NCI-H2227 (cell line): ENCODE measurements at regions not wholly inside any gene's neighbourhood (a gene's known extent, or its start where the extent isn't known, plus 50 kb on each side); places are given as distances from the start of the nearest gene placed in this dataset.
"Not testable (repeated sequence)": the region's sequence is repeated elsewhere in the genome, so short reads cannot be mapped to it uniquely, and the experiment has no call there.

Experiments
- DNase-seq: peaks from one replicate; lab custom pipeline; 2025; ENCODE audit not compliant: unreplicated experiment; lab: John Stamatoyannopoulos, UW

DNA sequence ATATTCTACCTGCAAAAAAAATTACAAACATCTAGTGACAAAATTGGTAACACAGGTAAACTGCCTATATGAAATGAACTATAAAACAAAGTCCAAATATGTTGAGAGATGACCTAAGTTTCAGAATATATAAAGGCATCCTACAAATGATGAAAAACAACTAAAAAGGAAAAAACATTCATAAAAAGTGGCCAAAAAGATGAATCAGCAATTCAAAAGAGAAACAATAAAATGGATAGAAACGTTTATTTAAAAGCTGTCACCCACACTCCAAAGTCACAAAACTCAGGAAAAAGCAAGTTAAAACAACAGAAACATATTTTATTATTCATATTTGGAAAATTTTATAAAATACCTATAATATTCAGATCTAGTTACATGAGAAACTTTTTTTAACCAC lies 106.5 kb upstream of the DCN start:
- no peak for DNase-seq

DNA sequence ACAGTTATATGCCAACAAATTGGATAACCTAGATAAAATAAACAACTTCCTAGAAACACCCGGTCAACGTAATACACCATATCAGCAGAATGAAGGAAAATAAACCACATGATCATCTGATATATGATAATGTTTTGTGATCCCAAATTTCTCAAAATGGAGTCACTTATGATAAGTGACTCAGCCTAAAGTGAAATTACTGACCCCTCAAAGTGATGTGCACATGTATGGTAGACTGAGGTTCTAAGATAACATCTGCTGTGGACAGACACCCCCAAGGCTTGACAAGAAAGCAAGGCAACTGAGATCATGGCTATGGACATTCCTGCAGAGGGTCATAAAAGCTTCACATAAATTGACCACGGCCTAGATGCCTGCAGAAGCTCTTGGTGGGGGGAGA lies 105.1 kb upstream of the DCN start:
- no peak for DNase-seq

DNA sequence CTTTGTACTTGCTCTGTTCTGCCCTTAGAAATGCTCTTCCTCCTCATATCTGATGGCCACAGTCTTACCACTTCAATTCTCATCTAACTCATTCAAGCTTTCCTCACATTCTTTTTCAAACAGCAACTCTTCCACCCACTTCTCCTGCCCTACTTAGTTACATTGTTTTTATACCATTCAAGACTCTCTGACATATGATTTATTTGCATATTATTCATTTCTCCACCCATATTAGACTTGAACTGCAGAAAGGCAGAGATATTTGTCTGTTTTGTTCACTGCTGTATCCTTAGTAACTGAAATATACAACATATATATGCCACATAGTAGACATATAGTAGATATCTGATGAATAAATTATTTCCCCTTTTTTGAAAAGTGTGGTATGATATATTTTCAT lies 95.5 kb upstream of the DCN start:
- no peak for DNase-seq

DNA sequence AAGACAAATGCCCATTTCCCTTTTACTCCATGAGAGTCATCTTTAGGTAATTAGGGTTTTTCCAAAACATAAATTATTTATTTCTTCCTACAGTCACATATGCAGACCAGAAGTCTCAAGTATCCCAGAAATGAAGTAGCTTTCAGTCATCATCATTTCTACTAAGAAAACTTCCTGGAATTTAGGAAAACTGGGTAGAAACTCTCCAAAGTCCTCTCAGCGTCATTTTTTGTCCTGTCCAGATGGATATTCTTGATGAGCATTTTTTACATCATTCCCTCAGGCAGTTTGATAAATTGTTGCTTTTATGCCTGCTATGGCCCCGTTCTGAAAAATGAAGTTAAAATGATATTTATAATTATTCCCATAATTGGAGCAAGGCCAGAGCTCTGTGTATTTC lies 93.9 kb upstream of the DCN start:
- DNase-seq: no peak

DNA sequence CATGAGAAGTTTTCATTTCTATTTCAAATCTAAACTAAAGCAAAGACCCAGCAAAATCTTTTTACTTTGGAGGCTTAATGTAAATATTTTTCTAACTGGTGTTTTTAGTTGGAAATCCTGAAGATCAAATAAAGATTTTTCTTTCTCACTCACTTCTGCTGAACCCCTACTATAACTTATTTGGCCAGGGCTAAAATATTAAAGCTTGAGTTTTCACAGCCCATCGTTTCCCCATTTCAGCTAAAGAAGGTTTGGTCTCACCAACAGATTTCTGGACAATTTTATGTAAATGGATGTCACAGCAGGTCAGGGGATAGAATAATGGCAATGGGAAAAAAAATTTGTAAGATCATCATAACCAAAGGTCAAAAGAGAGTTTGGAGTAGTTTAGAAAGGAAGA lies 92.7 kb upstream of the DCN start:
- no peak for DNase-seq

DNA sequence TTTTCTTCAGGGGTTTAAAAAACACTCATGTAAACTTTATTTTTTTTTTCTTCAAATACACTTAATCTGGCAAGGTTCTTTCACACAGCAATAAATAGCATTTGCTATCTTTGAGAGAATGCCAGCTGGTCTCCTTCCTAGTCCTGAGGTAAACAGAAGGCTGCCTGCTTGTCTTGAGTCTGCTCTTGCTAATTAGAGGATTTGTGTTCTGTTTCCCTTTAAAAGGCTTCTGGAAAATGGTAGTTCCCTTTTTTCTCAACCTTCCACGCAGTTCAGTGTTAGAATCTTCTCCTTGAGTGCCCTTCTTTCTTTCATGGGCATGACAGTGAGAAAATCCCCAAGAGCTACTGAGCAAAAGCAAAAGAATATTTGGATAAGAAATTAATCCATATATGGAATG lies 92.3 kb upstream of the DCN start:
- DNase-seq: no peak

DNA sequence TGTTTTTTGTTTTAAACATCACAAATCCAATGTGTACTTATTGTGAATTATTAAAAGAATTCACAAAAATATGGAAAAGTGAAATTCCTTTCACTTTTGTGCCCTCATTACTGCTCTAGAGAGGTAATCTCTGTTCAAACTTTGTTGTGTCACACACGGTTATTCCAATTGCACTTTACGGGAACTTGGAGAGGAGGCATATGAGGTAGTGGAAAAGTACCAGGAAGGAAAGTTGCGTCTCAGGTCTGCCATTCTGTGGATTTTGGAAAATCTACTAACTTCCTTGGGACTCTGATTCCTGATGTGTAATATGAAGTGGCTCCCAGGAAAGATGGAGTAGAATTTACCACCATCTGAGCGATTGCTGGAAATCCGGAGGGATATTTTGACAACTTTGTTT lies 90.9 kb upstream of the DCN start:
- DNase-seq: no peak

DNA sequence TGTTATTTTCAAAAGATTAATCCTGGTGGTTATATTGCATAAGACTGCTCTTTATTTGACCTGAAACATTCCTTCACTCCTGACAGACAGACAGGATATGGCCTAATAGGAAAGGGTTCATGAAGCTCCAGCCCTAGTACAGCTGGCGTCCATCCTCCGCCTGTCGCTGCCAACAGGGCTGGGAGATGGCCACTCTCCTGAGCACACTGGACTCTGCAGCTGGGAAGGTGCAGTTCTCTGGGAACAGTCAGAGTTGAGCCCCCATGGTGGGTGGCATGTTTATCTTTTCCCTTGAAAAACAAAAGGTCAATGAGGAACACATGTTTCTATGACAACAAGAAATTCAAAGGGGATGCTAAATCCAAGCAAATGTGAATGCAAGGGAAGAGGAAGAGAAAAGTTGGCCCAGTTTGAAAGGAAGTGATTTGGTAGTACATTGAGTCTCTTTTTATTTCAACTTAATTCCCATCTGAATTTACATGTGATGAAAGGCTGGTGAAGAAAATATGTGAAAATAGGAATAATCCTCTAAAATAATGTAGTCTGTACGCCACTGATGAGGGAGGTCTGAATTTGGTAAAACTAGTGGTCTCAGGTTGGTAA lies 89.9 kb upstream of the DCN start:
- no peak for DNase-seq

DNA sequence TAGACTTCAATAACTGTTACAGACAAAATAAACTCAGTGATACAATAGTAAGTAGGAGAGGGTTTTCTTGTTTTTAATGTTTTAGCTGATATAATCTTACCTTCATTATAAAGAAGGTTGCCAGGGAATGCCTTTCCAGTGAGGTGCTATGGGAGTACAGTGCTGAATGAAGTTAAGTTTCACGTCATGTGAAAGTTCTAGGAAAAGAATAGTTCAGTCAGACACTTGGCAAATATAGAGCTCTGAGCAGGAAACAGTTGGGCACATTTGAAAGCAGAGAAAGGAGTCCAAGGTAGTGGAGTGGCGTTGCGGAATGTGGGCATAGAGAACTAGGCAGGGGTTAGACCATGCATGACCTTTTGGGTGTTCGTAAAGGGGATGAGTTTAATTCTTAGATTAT lies 88.6 kb upstream of the DCN start:
- no peak for DNase-seq

DNA sequence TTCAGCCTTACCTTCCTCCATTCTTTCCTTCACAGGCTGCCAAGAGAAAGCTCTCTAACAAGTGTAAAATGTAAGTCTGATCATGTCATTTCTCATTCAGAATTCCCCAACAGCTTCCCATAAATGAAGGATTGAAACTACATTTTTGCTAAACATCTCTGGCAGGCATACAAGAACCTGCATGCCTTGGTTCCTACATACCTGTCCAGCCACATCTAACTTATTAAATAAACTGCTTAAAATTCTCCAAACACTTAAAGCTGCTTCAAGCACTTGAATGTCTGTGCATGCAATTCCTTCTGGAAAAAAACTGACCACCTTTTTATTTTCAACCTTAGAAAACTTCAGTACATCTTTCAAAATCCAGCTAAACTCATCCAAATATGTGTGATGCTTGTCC lies 84.4 kb upstream of the DCN start:
- no peak for DNase-seq

DNA sequence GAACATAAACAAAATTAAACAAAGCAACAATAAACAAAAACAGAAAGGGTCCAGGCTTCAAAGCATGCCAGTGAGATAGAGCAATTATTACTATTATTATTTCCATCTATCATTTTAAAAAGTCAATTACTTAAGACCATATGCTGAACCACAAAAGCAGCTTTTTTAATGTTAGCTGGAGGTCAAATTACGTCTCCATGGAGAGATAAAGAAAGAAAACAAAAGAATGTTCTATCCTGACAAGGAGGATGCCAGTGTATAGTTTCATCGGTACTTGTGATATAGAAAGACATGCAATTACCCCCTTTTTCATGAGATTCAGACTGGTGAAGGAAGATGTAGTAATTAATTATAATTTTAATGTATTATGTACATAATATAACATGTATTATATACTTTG lies 81.6 kb upstream of the DCN start:
- peak; percentile 41 for DNase-seq

DNA sequence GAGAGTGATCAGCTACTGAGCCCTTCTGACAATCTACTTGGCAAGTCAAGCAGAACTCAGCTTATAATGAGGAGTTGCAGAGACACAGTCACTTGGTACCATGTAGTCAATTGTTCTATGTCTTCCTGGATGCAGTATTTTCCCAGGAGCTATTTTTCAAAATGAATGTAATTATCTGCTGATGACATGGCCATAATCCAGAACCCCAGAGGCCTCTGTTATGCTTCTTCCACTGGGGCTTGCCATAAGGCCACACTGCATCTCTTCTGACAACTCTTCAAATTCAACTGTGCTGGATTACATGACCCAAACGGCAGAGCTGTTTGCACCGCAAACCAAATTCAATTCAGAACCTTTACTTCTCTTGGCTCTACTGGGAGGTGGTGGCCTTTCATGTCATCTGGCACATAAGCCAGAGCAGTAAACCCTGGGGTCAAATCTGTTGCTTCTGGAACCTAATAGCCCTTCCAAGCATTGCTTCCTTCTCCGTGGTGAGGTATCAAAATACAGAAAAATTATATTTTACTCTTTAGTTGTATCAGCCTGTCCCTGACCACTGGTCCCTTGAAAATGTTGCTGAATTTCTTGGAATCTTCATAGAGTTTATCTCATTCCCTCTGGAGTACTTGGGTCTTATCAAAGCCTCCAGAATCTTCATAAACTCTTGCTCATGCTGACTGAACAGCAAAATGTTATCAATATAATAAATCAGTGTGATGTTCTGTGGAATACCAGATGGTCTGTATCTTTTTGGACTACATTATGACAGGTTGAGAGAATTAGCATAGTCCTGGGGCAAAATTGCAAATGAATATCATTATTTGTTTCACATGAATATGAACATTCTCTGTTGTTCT lies 79.4 kb upstream of the DCN start:
- DNase-seq: no peak

DNA sequence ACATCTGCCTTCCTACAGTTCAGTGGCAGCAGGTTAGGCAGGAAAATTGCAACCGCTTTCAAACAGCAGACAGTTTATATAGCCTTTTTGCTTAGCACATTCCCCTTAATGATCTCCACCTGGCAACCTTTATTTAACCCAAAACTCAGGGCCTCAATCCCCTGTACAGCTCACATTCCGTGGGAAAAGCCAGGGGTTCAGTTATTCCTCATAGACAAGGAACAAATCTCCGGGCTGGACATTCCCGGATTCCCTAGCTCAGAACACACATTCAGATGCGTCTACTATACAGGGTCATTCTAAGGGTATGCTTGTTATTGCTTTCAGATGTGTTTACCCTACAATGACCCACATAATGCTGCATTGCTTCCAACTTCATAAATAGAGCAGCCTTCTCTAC lies 73.8 kb upstream of the DCN start:
- no peak for DNase-seq

DNA sequence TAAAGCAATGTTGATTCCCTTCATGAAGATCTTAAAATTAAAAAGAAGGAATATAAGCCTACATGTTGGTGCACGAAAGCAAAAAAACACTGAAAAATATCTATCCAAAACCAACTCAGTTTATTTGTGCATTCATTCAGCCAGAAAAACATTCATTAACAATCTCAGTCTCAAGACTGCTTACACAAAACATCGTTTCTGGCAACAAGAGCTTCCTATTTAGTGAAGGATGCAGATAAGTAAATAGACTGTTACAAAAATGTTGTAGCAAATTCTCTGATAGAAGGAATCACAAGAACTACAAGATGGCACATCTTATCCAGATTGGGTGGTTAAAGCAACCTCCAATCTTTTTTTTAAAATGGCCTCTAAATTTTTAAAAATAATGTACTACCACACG lies 69.7 kb upstream of the DCN start:
- no peak for DNase-seq

DNA sequence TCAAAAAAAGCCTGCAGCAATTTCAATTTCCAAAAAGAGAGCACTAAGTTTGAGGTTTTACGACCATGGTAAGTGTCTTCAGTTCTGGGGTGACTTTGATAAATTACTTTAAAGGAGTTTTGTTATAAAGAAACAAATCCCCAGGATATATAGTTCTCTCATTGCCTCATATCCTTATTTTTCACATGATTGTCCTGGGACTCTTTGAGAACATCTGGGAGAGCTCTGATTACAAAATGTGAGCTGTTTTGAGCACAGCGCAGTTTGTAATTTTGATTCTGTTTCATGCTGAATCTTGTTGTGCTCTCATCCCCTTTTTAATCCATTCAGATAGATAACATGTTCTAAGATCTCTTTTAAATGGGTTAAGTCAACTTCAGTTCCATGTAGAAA lies 67.7 kb upstream of the DCN start:
- no peak for DNase-seq

DNA sequence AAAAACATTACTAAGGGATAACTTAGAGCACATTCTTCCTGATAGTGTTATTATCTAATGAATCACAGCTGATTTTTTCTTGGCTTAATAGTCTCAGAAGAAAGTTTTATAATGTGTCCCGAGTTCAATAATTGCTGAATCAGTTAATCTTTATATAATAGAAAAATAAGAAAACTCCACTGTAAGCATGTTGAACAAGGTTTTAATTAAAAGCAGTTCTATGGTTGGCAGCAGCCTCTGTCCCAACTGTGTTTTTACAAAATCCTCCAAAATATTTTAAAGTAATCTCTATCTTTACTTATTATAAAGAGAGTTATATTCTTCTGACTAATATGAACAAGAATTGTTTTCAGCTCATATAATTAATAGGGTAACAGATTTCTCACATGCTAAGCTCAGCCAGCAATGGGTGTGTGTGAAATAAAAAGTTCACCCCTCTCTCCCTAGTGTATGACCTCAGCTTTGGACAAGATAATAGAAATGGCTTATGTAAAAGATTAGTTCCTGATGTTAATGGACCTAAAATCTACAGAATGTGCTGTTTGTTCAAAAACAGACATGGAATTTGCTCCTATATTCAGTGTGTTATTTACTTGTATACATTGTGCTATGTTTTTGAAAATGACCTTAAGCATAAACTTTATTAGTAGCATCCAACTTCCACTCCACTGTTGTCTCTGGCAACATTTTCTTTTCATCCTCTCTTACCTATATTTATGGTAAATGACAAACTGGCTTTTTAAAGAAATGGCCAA lies 67.1 kb upstream of the DCN start:
- DNase-seq: no peak

DNA sequence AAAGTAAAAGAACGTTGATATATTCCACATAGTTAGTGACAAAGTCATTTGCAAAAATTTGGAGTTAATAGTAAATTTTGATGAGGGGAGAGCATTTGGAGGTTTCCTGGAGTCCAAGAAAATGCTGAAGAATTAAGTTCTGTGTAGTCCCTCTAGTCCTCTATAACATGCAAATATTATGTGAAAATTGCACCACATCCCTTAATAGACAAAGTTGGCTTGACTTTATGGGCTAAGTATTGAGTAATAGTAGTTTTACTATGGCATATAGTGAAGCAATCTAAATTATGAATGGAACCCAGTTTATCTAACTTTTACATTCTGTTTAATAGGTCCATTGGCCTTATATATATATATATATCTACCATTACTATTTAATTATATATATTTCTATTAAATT lies 66.4 kb upstream of the DCN start:
- DNase-seq: no peak

DNA sequence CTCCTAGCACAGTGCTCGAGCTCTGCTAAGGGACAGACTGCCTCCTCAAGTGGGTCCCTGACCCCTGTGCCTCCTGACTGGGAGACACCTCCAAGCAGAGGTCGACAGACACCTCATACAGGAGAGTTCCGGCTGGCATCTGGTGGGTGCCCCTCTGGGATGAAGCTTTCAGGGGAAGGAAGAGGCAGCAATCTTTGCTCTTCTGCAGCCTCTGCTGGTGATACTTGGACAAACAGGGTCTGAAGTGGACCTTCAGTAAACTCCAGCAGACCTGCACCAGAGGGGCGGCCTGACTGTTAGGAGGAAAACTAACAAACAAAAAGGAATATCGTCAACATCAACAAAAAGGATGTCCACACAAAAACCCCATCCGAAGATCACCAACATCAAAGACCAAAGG lies 60.6 kb upstream of the DCN start:
- not testable (repeated sequence) for DNase-seq

DNA sequence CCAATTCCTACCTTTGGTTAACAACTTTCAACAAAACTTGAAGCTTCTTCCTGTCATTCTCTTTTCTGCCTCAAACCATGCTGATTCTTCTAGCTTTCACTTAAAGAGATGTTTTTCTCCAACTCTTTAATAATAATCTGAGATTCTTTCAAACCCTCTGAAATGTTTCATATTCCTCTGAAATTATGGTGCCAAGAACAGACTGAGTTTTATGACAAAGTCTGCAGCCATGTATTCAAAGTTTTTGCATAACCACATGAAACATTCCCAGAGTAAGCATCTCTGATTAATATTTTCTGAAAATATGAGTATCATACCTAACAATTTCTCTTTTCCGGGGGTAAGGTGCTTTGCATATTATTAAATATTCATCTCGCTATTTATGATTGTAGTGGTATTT lies 59.1 kb upstream of the DCN start:
- DNase-seq: no peak

DNA sequence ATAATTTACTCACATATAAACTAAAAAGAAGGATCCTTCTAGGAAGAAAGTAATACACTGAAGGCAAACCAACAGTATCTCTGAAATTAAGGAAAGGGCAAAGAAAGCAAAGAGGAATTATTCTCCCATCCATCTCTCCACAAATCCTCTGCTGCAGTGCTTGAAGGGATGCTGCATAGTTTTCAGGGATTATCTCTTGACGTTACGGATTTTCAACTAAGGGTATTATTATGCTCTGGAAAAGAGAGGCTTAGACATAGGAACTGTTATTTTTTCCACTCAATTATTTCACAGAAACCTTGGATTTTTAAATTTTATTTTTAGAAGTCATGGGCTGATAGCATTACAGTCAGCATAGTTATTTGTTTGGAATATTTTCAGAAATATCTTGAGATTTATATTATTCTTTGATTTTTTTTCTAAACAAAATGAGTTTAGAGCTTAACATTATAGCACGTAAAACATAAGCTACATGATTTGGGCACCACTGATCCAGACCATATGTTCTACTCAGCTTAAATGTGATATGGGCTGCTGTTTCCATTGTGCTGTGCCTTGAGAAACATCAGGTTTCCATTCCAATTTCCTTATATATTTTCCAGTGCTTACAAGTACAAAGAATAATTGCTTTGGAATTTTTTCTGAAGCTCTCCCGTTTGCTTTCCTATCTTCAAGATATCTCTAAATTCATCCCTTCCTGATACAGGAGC lies 57.9 kb upstream of the DCN start:
- DNase-seq: no peak

DNA sequence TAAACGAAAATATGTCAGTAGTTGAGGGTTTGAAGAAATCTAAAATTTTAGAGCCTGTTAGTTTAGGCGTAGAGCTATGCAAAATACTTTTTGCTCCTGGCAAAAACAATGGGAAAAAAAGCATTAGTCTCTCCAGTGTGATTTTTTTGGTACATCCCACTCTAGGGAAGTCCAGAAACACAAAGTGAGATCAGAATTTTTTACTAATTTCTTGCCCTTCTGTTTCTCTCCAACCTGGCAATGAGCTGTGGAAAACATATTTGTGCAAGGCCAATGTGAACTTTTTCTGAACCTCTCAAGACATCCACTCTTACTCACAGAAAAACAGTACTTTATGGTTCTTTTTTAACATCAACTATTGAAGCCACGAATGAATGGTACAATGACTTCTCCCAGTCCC lies 56.9 kb upstream of the DCN start:
- no peak for DNase-seq
